GM23338 (cell line): ENCODE measurements at regions not wholly inside any gene's neighbourhood (a gene's known extent, or its start where the extent isn't known, plus 50 kb on each side); places are given as distances from the start of the nearest gene placed in this dataset.

Source experiments
- CREB1 ChIP-seq: fragments of 250-450 bp; sonication (Bioruptor Pico); IDR thresholded peaks from 2 replicates; pipeline ENCODE4 v1.5.0; 2020; ENCODE audit warnings: low read depth, mild to moderate bottlenecking, moderate library complexity
- CTCF ChIP-seq, 2 experiments: fragments of 200-600 bp in 1 of 2; sonication (generic) in 1 of 2; conservative IDR thresholded peaks; 2 replicates each; pipeline versions ENCODE4 v1.5.1 to v1.6.1; 2016 to 2017; ENCODE audit warnings: antibody characterized with exemption in 2 of 2, low read depth in 2 of 2, mild to moderate bottlenecking in 2 of 2, moderate library complexity in 1 of 2
- POLR2AphosphoS5 ChIP-seq: IDR thresholded peaks from 2 replicates; pipeline ENCODE4 v1.6.1; 2016; ENCODE audit warnings: antibody characterized with exemption, low read depth

GRCh38 chr12:89873745-89874144 lies 165.1 kb upstream of the ATP2B1 start:
- no peak for TF ChIP-seq CREB1 (CRISPR knock-in tag)
- no peak for TF ChIP-seq CTCF (conservative IDR thresholded peaks at IDR 0.05; ENCODE audit: low read depth in 2 of 2)
- TF ChIP-seq POLR2AphosphoS5: no peak
